H1 (cell line): ENCODE measurements at regions not wholly inside any gene's neighbourhood (a gene's known extent, or its start where the extent isn't known, plus 50 kb on each side); places are given as distances from the start of the nearest gene placed in this dataset.

Experiments used
- MAFK ChIP-seq: IDR thresholded peaks from 2 replicates; pipeline ENCODE4 v1.6.1; 2012; ENCODE audit warnings: low read depth, mild to moderate bottlenecking, improper control_type of control experiment, low read length
- NRF1 ChIP-seq: IDR thresholded peaks from 2 replicates; pipeline ENCODE4 v1.6.1; 2011; ENCODE audit warnings: mild to moderate bottlenecking, low read depth, low read length, improper control_type of control experiment
- POLR2AphosphoS5 ChIP-seq: IDR thresholded peaks from 2 replicates; pipeline ENCODE4 v1.6.1; 2011; ENCODE audit warnings: low read depth, low read length
- RXRA ChIP-seq: IDR thresholded peaks from 2 replicates; pipeline ENCODE4 v1.6.1; 2011; ENCODE audit warnings: low read depth, mild to moderate bottlenecking, low read length, moderate library complexity; ENCODE audit not compliant: insufficient read depth
- TCF12 ChIP-seq: IDR thresholded peaks from 2 replicates; pipeline ENCODE4 v1.6.1; 2011; ENCODE audit warnings: low read depth, mild to moderate bottlenecking, low read length
- TF ChIP-seq, protein P1 (sequence below), 3 experiments: IDR thresholded peaks; 1 replicate in 2 of 3; 2 replicates in 1 of 3; pipeline versions ENCODE4 v1.5.1 to v1.6.1; 2011; ENCODE audit warnings: low read length in 3 of 3, mild to moderate bottlenecking in 3 of 3, inconsistent platforms in 2 of 3, low read depth in 1 of 3, moderate library complexity in 1 of 3; ENCODE audit not compliant: insufficient read depth in 1 of 3; ENCODE audit errors: control extremely low read depth in 1 of 3

- TF ChIP-seq MAFK (no peak), TCF12 (no peak), RXRA (no peak), NRF1 (no peak), POLR2AphosphoS5 (no peak)
- TF ChIP-seq, protein P1, sequence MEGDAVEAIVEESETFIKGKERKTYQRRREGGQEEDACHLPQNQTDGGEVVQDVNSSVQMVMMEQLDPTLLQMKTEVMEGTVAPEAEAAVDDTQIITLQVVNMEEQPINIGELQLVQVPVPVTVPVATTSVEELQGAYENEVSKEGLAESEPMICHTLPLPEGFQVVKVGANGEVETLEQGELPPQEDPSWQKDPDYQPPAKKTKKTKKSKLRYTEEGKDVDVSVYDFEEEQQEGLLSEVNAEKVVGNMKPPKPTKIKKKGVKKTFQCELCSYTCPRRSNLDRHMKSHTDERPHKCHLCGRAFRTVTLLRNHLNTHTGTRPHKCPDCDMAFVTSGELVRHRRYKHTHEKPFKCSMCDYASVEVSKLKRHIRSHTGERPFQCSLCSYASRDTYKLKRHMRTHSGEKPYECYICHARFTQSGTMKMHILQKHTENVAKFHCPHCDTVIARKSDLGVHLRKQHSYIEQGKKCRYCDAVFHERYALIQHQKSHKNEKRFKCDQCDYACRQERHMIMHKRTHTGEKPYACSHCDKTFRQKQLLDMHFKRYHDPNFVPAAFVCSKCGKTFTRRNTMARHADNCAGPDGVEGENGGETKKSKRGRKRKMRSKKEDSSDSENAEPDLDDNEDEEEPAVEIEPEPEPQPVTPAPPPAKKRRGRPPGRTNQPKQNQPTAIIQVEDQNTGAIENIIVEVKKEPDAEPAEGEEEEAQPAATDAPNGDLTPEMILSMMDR (IDR thresholded peaks at IDR 0.05; ENCODE audit: control extremely low read depth in 1 of 3, insufficient read depth in 1 of 3, low read depth in 1 of 3, low read length in 3 of 3): no peak
Observed at GRCh38 chr12:30187426-30187825, 403.7 kb upstream of the TMTC1 start.
